ENCODE measurements at regions not wholly inside any gene's neighbourhood (a gene's known extent, or its start where the extent isn't known, plus 50 kb on each side); places are given as distances from the start of the nearest gene placed in this dataset.

DNA sequence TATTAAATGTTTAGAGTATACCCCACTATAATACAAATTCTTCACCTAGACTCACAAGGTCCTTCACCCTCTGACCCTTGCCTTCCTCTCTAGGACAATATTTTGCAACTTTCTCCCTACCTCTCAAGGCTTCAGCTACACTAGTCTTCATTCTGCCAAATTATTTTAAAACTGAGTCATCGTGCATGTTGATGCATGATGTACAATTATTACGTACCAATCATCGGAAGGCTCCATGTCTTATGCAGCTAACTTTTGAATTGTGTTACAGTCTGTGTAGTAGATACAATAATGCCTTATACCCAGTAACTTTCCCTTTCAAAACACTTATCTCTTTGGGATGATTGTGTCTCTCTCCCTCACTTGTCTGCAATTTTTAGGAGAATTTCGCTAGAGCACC, 98.5 kb upstream of the ROBO2 start:
- no peak overlapping the region for H3K9ac ChIP-seq
- no peak overlapping the region for H3K4me2 ChIP-seq
- H3K4me3 ChIP-seq (IDR thresholded peaks at IDR 0.05; ENCODE audit: insufficient read depth, low read depth, low read length), result no peak overlapping the region
- H3K27ac ChIP-seq, result no peak overlapping the region
- TF ChIP-seq, protein P1, sequence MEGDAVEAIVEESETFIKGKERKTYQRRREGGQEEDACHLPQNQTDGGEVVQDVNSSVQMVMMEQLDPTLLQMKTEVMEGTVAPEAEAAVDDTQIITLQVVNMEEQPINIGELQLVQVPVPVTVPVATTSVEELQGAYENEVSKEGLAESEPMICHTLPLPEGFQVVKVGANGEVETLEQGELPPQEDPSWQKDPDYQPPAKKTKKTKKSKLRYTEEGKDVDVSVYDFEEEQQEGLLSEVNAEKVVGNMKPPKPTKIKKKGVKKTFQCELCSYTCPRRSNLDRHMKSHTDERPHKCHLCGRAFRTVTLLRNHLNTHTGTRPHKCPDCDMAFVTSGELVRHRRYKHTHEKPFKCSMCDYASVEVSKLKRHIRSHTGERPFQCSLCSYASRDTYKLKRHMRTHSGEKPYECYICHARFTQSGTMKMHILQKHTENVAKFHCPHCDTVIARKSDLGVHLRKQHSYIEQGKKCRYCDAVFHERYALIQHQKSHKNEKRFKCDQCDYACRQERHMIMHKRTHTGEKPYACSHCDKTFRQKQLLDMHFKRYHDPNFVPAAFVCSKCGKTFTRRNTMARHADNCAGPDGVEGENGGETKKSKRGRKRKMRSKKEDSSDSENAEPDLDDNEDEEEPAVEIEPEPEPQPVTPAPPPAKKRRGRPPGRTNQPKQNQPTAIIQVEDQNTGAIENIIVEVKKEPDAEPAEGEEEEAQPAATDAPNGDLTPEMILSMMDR (conservative IDR thresholded peaks at IDR 0.05; ENCODE audit: low read depth, low read length), result no peak
- no peak overlapping the region for H2AFZ ChIP-seq (ENCODE audit: low read depth)
- no peaks in the 10 kb centered on the region for H3K79me2 ChIP-seq (ENCODE audit: insufficient read depth, low read depth)
- H4K20me1 ChIP-seq (ENCODE audit: insufficient read depth), result no peaks in the 10 kb centered on the region
- H3K4me1 ChIP-seq (ENCODE audit: low read depth, poor library complexity, severe bottlenecking), result no peaks in the 10 kb centered on the region
- H3K27me3 ChIP-seq (ENCODE audit: insufficient read depth, low read depth), result no peaks in the 10 kb centered on the region
- H3K36me3 ChIP-seq (ENCODE audit: insufficient read depth), result no peaks in the 10 kb centered on the region

DNA sequence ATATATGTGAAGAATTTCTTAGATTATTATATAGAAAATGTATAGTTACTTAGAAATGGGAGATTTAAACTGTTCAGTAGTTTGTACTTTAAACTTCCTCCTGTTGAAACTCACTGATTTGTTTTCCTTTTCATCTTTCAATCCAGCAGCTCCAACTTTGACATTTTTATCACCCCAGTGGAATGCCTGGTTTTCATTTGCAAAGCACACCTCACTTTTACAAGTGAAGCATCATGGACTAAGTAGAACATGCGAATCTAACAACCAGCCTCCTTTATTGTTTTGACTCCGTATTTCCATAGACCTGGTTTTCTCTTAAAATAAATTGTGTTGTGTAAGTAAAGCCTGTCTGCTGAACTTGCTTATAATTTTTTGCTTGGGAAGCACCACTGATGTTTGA, 97.8 kb upstream of the ROBO2 start:
- no peak overlapping the region for H2AFZ ChIP-seq (ENCODE audit: low read depth)
- H3K4me1 ChIP-seq (ENCODE audit: low read depth, poor library complexity, severe bottlenecking), result no peaks in the 10 kb centered on the region
- no peaks in the 10 kb centered on the region for H3K27me3 ChIP-seq (ENCODE audit: insufficient read depth, low read depth)
- H3K4me3 ChIP-seq (IDR thresholded peaks at IDR 0.05; ENCODE audit: insufficient read depth, low read depth, low read length), result no peak overlapping the region
- H3K4me2 ChIP-seq, result no peak overlapping the region
- no peaks in the 10 kb centered on the region for H3K79me2 ChIP-seq (ENCODE audit: insufficient read depth, low read depth)
- no peak overlapping the region for H3K9ac ChIP-seq
- H3K36me3 ChIP-seq (ENCODE audit: insufficient read depth), result no peaks in the 10 kb centered on the region
- no peak overlapping the region for H3K27ac ChIP-seq
- no peaks in the 10 kb centered on the region for H4K20me1 ChIP-seq (ENCODE audit: insufficient read depth)
- TF ChIP-seq, protein P1 (conservative IDR thresholded peaks at IDR 0.05; ENCODE audit: low read depth, low read length), result no peak

- H3K9ac ChIP-seq, result no peak overlapping the region
- TF ChIP-seq, protein P1 (conservative IDR thresholded peaks at IDR 0.05; ENCODE audit: low read depth, low read length), result no peak
- no peak overlapping the region for H3K4me2 ChIP-seq
- no peak overlapping the region for H3K27ac ChIP-seq
- H3K4me1 ChIP-seq (ENCODE audit: low read depth, poor library complexity, severe bottlenecking), result no peaks in the 10 kb centered on the region
- no peaks in the 10 kb centered on the region for H3K27me3 ChIP-seq (ENCODE audit: insufficient read depth, low read depth)
- no peaks in the 10 kb centered on the region for H3K79me2 ChIP-seq (ENCODE audit: insufficient read depth, low read depth)
- no peaks in the 10 kb centered on the region for H4K20me1 ChIP-seq (ENCODE audit: insufficient read depth)
- no peaks in the 10 kb centered on the region for H3K36me3 ChIP-seq (ENCODE audit: insufficient read depth)
- H2AFZ ChIP-seq (ENCODE audit: low read depth), result no peak overlapping the region
- no peak overlapping the region for H3K4me3 ChIP-seq (IDR thresholded peaks at IDR 0.05; ENCODE audit: insufficient read depth, low read depth, low read length)
Measured at GRCh38 chr3:76943058-76943457, 96.8 kb upstream of the ROBO2 start.

DNA sequence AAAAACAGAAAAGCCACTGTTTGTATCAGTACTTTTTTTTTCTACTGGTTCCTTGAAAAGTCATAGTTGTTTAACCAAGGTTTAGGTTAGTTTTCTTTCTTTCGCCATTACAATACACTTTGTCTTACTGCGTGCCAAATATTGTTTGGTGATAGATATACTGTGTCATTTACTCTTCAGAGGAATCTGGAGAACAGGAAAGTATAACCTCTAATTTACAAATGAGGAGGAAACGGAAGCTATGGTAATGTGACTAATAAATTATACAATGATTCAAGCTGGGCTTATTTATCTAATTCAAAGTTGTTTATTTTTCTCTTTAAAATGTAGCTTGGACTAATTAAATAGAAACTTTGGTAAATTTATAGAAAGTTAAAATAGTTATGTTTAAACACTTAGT, 96.2 kb upstream of the ROBO2 start:
- H3K36me3 ChIP-seq (ENCODE audit: insufficient read depth), result no peaks in the 10 kb centered on the region
- TF ChIP-seq, protein P1 (conservative IDR thresholded peaks at IDR 0.05; ENCODE audit: low read depth, low read length), result no peak
- H3K9ac ChIP-seq, result no peak overlapping the region
- no peak overlapping the region for H3K27ac ChIP-seq
- no peak overlapping the region for H3K4me3 ChIP-seq (IDR thresholded peaks at IDR 0.05; ENCODE audit: insufficient read depth, low read depth, low read length)
- H3K4me2 ChIP-seq, result no peak overlapping the region
- H4K20me1 ChIP-seq (ENCODE audit: insufficient read depth), result no peaks in the 10 kb centered on the region
- H3K4me1 ChIP-seq (ENCODE audit: low read depth, poor library complexity, severe bottlenecking), result no peaks in the 10 kb centered on the region
- no peaks in the 10 kb centered on the region for H3K79me2 ChIP-seq (ENCODE audit: insufficient read depth, low read depth)
- H3K27me3 ChIP-seq (ENCODE audit: insufficient read depth, low read depth), result no peaks in the 10 kb centered on the region
- no peak overlapping the region for H2AFZ ChIP-seq (ENCODE audit: low read depth)

DNA sequence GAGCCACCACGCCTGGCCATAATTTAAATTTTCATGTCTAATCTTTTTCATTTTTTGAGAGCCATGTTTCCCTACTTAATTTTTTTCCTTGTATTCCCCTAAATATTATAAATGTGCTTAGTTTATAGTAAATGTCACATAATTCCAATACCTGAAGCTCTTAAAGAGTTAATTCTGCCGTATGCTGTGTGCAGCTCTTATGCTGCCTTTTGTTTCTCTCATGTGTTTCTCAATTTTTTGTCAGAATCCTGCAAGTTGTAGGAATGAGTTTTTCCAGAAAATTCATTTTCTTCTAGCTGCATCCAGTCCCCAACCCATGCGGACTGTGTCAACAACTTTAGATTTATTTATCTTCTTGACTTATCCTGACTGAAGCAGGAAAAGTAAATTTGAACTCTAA, 90.9 kb upstream of the ROBO2 start:
- no peak overlapping the region for H2AFZ ChIP-seq (ENCODE audit: low read depth)
- no peaks in the 10 kb centered on the region for H4K20me1 ChIP-seq (ENCODE audit: insufficient read depth)
- H3K4me1 ChIP-seq (ENCODE audit: low read depth, poor library complexity, severe bottlenecking), result no peaks in the 10 kb centered on the region
- H3K4me2 ChIP-seq, result no peak overlapping the region
- TF ChIP-seq, protein P1 (conservative IDR thresholded peaks at IDR 0.05; ENCODE audit: low read depth, low read length), result no peak
- no peak overlapping the region for H3K27ac ChIP-seq
- no peaks in the 10 kb centered on the region for H3K27me3 ChIP-seq (ENCODE audit: insufficient read depth, low read depth)
- H3K4me3 ChIP-seq (IDR thresholded peaks at IDR 0.05; ENCODE audit: insufficient read depth, low read depth, low read length), result no peak overlapping the region
- H3K79me2 ChIP-seq (ENCODE audit: insufficient read depth, low read depth), result no peaks in the 10 kb centered on the region
- no peaks in the 10 kb centered on the region for H3K36me3 ChIP-seq (ENCODE audit: insufficient read depth)
- H3K9ac ChIP-seq, result no peak overlapping the region
